Loucy (cell line): ENCODE measurements at regions not wholly inside any gene's neighbourhood (a gene's known extent, or its start where the extent isn't known, plus 50 kb on each side); places are given as distances from the start of the nearest gene placed in this dataset.

Experiments
- EZH2phosphoT487 ChIP-seq: fragments of 200-600 bp; IDR thresholded peaks from 2 replicates; pipeline ENCODE4 v1.6.1; 2018; ENCODE audit warnings: antibody characterized with exemption, mild to moderate bottlenecking, moderate library complexity, borderline replicate concordance
- TF ChIP-seq, protein P1 (sequence below): fragments of 200-600 bp; sonication (generic); conservative IDR thresholded peaks from 2 replicates; pipeline ENCODE4 v1.5.1; 2014; ENCODE audit warnings: mild to moderate bottlenecking, antibody characterized with exemption, low read length

DNA sequence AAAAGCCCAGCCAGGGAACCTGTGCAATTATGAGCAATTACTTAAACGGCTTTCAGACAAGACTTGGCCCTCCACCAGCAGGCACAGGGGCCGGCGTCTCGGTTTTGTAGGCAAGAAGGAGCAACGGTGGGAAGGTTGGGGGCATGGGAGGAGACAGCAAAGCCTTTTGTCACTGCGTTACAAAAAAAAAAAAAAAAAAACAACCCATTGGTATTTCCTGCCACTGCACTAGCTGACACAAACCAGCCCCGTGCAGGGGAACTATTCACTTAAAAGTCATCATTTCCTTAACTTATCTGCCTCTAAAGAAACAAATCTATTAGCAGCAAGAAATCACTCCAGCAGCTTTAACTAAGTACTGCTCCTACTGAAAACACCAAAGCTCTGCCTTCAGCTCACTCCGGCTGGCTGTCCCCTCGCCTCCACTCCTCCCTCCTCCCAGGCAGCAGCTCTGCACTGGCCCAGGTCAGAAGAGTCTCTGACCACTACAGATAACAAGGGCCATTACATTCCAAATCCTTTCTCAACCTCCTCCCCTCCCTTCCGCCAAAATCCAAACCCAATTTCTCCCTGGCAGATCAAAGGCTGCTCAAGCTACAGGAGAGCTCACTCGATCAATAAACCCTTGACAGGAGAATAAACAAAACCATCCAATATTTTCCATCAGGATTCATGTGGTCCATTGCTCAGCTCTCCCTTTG, 105.2 kb upstream of the CDKN3 start:
- TF ChIP-seq, protein P1, sequence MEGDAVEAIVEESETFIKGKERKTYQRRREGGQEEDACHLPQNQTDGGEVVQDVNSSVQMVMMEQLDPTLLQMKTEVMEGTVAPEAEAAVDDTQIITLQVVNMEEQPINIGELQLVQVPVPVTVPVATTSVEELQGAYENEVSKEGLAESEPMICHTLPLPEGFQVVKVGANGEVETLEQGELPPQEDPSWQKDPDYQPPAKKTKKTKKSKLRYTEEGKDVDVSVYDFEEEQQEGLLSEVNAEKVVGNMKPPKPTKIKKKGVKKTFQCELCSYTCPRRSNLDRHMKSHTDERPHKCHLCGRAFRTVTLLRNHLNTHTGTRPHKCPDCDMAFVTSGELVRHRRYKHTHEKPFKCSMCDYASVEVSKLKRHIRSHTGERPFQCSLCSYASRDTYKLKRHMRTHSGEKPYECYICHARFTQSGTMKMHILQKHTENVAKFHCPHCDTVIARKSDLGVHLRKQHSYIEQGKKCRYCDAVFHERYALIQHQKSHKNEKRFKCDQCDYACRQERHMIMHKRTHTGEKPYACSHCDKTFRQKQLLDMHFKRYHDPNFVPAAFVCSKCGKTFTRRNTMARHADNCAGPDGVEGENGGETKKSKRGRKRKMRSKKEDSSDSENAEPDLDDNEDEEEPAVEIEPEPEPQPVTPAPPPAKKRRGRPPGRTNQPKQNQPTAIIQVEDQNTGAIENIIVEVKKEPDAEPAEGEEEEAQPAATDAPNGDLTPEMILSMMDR: no peak
- TF ChIP-seq EZH2phosphoT487: no peak
